ENCODE measurements at regions not wholly inside any gene's neighbourhood (a gene's known extent, or its start where the extent isn't known, plus 50 kb on each side); places are given as distances from the start of the nearest gene placed in this dataset.
"Not testable (repeated sequence)": the region's sequence is repeated elsewhere in the genome, so short reads cannot be mapped to it uniquely, and the experiment has no call there.

- no peak for DNase-seq
These were observed 106.5 kb downstream of the KLF13 start for GRCh38 chr15:31433091-31433490.

GRCh38 chr15:31433574-31433973, 106.9 kb downstream of the KLF13 start:
- DNase-seq = no peak

GRCh38 chr15:31434275-31434587, 107.6 kb downstream of the KLF13 start:
- no peak for DNase-seq

- DNase-seq = peak; percentile 92
These were observed 108.1 kb downstream of the KLF13 start for GRCh38 chr15:31434588-31435260.

GRCh38 chr15:31435261-31435911, 108.8 kb downstream of the KLF13 start:
- peak; percentile 81 for DNase-seq

GRCh38 chr15:31435912-31436628, 109.4 kb downstream of the KLF13 start:
- DNase-seq = no peak

- DNase-seq = no peak
These were observed 111.1 kb downstream of the KLF13 start for GRCh38 chr15:31437686-31438085.

GRCh38 chr15:31438601-31439265, 112.1 kb downstream of the KLF13 start:
- DNase-seq = no peak

GRCh38 chr15:31439328-31439727, 112.7 kb downstream of the KLF13 start:
- peak; percentile 55 for DNase-seq

- not testable (repeated sequence) for DNase-seq
These were observed 113.6 kb downstream of the KLF13 start for GRCh38 chr15:31440216-31440615.

GRCh38 chr15:31440754-31441311, 114.2 kb downstream of the KLF13 start:
- DNase-seq = peak; percentile 33

- DNase-seq = no peak
These were observed 115.6 kb downstream of the KLF13 start for GRCh38 chr15:31442226-31442625.

GRCh38 chr15:31442699-31443111, 116.1 kb downstream of the KLF13 start:
- DNase-seq = peak; percentile 98

GRCh38 chr15:31444844-31445243, 118.2 kb downstream of the KLF13 start:
- peak; percentile 44 for DNase-seq

GRCh38 chr15:31446546-31446945, 119.9 kb downstream of the KLF13 start:
- no peak for DNase-seq

GRCh38 chr15:31447931-31448634, 121.4 kb downstream of the KLF13 start:
- no peak for DNase-seq

GRCh38 chr15:31448635-31448979, 122.0 kb downstream of the KLF13 start:
- no peak for DNase-seq

- DNase-seq = no peak
These were observed 126.2 kb downstream of the KLF13 start for GRCh38 chr15:31452595-31453557.

GRCh38 chr15:31453558-31454318, 127.1 kb downstream of the KLF13 start:
- DNase-seq = no peak

GRCh38 chr15:31455499-31455898, 128.9 kb downstream of the KLF13 start:
- DNase-seq = no peak

All from fibroblast of skin of back (primary cell).